Heart left ventricle (tissue), 13 donors: ENCODE measurements at regions not wholly inside any gene's neighbourhood (a gene's known extent, or its start where the extent isn't known, plus 50 kb on each side); places are given as distances from the start of the nearest gene placed in this dataset.

Experiments
- CTCF ChIP-seq, 12 donors: fragments of 200-600 bp; sonication (generic) in 4 of 12; IDR thresholded peaks; one replicate each; pipeline versions ENCODE4 v1.5.0 to v1.8.0; 2018 to 2022; ENCODE audit warnings: antibody characterized with exemption in 12 of 12, mild to moderate bottlenecking in 5 of 12
- POLR2A ChIP-seq, 2 donors: fragments of 450-650 bp; IDR thresholded peaks; one replicate each; pipeline ENCODE4 v1.6.1; 2017; ENCODE audit warnings: antibody characterized with exemption in 2 of 2, mild to moderate bottlenecking in 2 of 2, moderate library complexity in 2 of 2
- donor health status: ischemic (EF 13 %, LVEDD 7.1; RV severe dilation, severe dysfunction).
- donor health status: DM: no; HTN: yes; CAD: no.
- donor health status: DM: no; HTN: no; CAD: no.
- donor health status: ischemic (EF 25% LVEDD 6.9; RV normal size, moderate dysfunction).
- donor health status: ischemic (EF 25% LVEDD 5.7; RV mildly dilated, moderate dysfunction).
- donor health status: ischemic (EF 35%, LVEDD 5.7; RV mildly dilated, moderate dysfunction).
- donor health status: nonischemic (EF 11% LVEDD 7.7; RV severe dilation, severe dysfunction).
- donor health status: DM: yes; HTN: yes; CAD: no.
- donor health status: PGD.
- donor health status: ischemic (EF 29% LVEDD 5.4; RV normal size, mild dysfunction).
- donor health status: nonischemic (EF 23%, LVEDD 6.1; RV moderate dilation, normal function).

- TF ChIP-seq CTCF (IDR thresholded peaks at IDR 0.05) (no peak), POLR2A (IDR thresholded peaks at IDR 0.05) (no peak)
Measured at GRCh38 chr6:145081677-145082076, 653.6 kb downstream of the EPM2A start.
